PC-3 (cell line): ENCODE measurements at regions not wholly inside any gene's neighbourhood (a gene's known extent, or its start where the extent isn't known, plus 50 kb on each side); places are given as distances from the start of the nearest gene placed in this dataset.

Experiments
- CTCF ChIP-seq: fragments of 300-600 bp; sonication (generic); conservative IDR thresholded peaks from 2 replicates; pipeline ENCODE4 v1.5.1; 2017; ENCODE audit warnings: antibody characterized with exemption, low read depth, mild to moderate bottlenecking, low read length
- EZH2phosphoT487 ChIP-seq: fragments of 300-600 bp; sonication (generic); IDR thresholded peaks from 2 replicates; pipeline ENCODE4 v1.6.1; 2018; ENCODE audit warnings: mild to moderate bottlenecking, antibody characterized with exemption, low read length, borderline replicate concordance

- TF ChIP-seq CTCF (no peak), EZH2phosphoT487 (no peak)
These were observed 69.1 kb upstream of the C12orf71 start for GRCh38 chr12:27151479-27151878.
